ENCODE measurements at regions not wholly inside any gene's neighbourhood (a gene's known extent, or its start where the extent isn't known, plus 50 kb on each side); places are given as distances from the start of the nearest gene placed in this dataset.

GRCh38 chr17:77510133-77510796 lies 369.5 kb downstream of the SEC14L1 start:
- DNase-seq (no peak), ATAC-seq (ENCODE audit: poor library complexity) (no peak)
- H3K4me3 Mint-ChIP-seq = no peak overlapping the region
- H3K4me1 Mint-ChIP-seq (ENCODE audit: low read depth) = no peaks in the 10 kb centered on the region
- H3K27me3 Mint-ChIP-seq = no peaks in the 10 kb centered on the region
- no peak overlapping the region for H3K27ac Mint-ChIP-seq
- intact Hi-C loops (cut with DNase I, micrococcal nuclease) = no loop called here
- POLR2A ChIA-PET = no interaction called here
- H3K9me3 ChIP-seq (ENCODE audit: control insufficient read depth in 1 of 2, insufficient read depth in 1 of 2, low read length in 2 of 2) = peaks cover 9 to 13% of the 10 kb centered on the region in 2 experiments
- H3K4me3 ChIP-seq (ENCODE audit: low read length) = no peak overlapping the region
- no peaks in the 10 kb centered on the region for H3K36me3 ChIP-seq (ENCODE audit: insufficient read depth, low read length)
- no peaks in the 10 kb centered on the region for H3K4me1 ChIP-seq (ENCODE audit: insufficient read depth, low read length)
- no peaks in the 10 kb centered on the region for H3K9me3 Mint-ChIP-seq
- H3K36me3 Mint-ChIP-seq (ENCODE audit: low read depth) = peaks cover 24% of the 10 kb centered on the region
- no peaks in the 10 kb centered on the region for H3K27me3 ChIP-seq (ENCODE audit: control insufficient read depth in 1 of 2, insufficient read depth in 2 of 2, low read length in 2 of 2)
- CTCF ChIA-PET = no interaction called here
- no peak overlapping the region for H3K27ac ChIP-seq (ENCODE audit: low read depth in 1 of 2, low read length in 2 of 2)
- no peak for TF ChIP-seq CTCF (IDR thresholded peaks at IDR 0.05)

GRCh38 chr17:77511514-77512061 lies 370.8 kb downstream of the SEC14L1 start:
- H3K27ac ChIP-seq (ENCODE audit: low read depth in 1 of 2, low read length in 2 of 2) = no peak overlapping the region
- POLR2A ChIA-PET = no interaction called here
- ATAC-seq (ENCODE audit: poor library complexity) (no peak), DNase-seq (no peak)
- H3K4me3 ChIP-seq (ENCODE audit: low read length) = no peak overlapping the region
- CTCF ChIA-PET = no interaction called here
- Mint-ChIP-seq H3K36me3 (ENCODE audit: low read depth) (peaks cover 24% of the 10 kb centered on the region), H3K4me1 (ENCODE audit: low read depth) (no peaks in the 10 kb centered on the region), H3K27ac (no peak overlapping the region), H3K27me3 (no peaks in the 10 kb centered on the region), H3K9me3 (no peaks in the 10 kb centered on the region), H3K4me3 (no peak overlapping the region)
- no peaks in the 10 kb centered on the region for H3K27me3 ChIP-seq (ENCODE audit: control insufficient read depth in 1 of 2, insufficient read depth in 2 of 2, low read length in 2 of 2)
- TF ChIP-seq CTCF (IDR thresholded peaks at IDR 0.05) = no peak
- no peaks in the 10 kb centered on the region for H3K36me3 ChIP-seq (ENCODE audit: insufficient read depth, low read length)
- no peaks in the 10 kb centered on the region for H3K4me1 ChIP-seq (ENCODE audit: insufficient read depth, low read length)
- intact Hi-C loops (cut with DNase I, micrococcal nuclease) = no loop called here
- peaks cover 9 to 13% of the 10 kb centered on the region in 2 experiments for H3K9me3 ChIP-seq (ENCODE audit: control insufficient read depth in 1 of 2, insufficient read depth in 1 of 2, low read length in 2 of 2)

GRCh38 chr17:77512062-77512946 lies 371.5 kb downstream of the SEC14L1 start:
- Histone ChIP-seq H3K36me3 (ENCODE audit: insufficient read depth, low read length) (no peaks in the 10 kb centered on the region), H3K4me3 (ENCODE audit: low read length) (no peak overlapping the region), H3K4me1 (ENCODE audit: insufficient read depth, low read length) (no peaks in the 10 kb centered on the region), H3K9me3 (ENCODE audit: control insufficient read depth in 1 of 2, insufficient read depth in 1 of 2, low read length in 2 of 2) (peaks cover 9 to 13% of the 10 kb centered on the region in 2 experiments), H3K27me3 (ENCODE audit: control insufficient read depth in 1 of 2, insufficient read depth in 2 of 2, low read length in 2 of 2) (no peaks in the 10 kb centered on the region), H3K27ac (ENCODE audit: low read depth in 1 of 2, low read length in 2 of 2) (no peak overlapping the region)
- intact Hi-C loops (cut with DNase I, micrococcal nuclease) = no loop called here
- CTCF ChIA-PET = no interaction called here
- Mint-ChIP-seq H3K4me1 (ENCODE audit: low read depth) (no peaks in the 10 kb centered on the region), H3K9me3 (no peaks in the 10 kb centered on the region), H3K36me3 (ENCODE audit: low read depth) (peaks cover 24% of the 10 kb centered on the region), H3K27ac (no peak overlapping the region), H3K4me3 (no peak overlapping the region), H3K27me3 (no peaks in the 10 kb centered on the region)
- DNase-seq (no peak), ATAC-seq (ENCODE audit: poor library complexity) (no peak)
- no peak for TF ChIP-seq CTCF (IDR thresholded peaks at IDR 0.05)
- POLR2A ChIA-PET = no interaction called here
